ENCODE measurements at regions not wholly inside any gene's neighbourhood (a gene's known extent, or its start where the extent isn't known, plus 50 kb on each side); places are given as distances from the start of the nearest gene placed in this dataset.

DNA sequence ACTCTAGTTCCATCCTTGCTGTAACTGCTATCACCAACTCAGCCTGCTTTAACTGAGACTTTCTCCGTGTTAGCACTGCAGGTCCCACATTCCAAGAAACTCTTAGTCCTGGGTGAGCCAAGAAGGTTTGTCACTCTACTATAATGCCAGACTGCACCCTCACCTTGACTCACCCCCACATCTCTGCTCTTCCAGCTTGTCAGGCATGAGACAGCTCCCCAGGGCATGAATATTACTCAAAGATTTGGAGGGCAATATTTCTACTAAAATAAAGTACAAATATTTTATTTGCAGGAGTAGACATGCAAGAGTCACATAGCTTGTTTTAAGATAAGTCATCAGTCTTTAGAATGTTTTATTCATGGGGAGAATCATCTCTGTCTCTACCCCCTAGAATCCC, 110.2 kb downstream of the MATN1 start:
- no peak for FAIRE-seq
- TF ChIP-seq TAF1 (IDR thresholded peaks at IDR 0.05; ENCODE audit: low read depth, low read length) (no peak), POLR2A (IDR thresholded peaks at IDR 0.05; ENCODE audit: low read depth, low read length) (no peak), SPI1 (IDR thresholded peaks at IDR 0.05; ENCODE audit: low read depth, low read length) (no peak), POLR2AphosphoS5 (IDR thresholded peaks at IDR 0.05; ENCODE audit: low read depth, low read length) (no peak), PAX5 (IDR thresholded peaks at IDR 0.05; ENCODE audit: insufficient read depth, low read length, severe bottlenecking) (no peak), POU2F2 (IDR thresholded peaks at IDR 0.05; ENCODE audit: low read depth, low read length) (no peak)
- DNase-seq (ENCODE audit: insufficient read length, low spot score), result no peak

DNA sequence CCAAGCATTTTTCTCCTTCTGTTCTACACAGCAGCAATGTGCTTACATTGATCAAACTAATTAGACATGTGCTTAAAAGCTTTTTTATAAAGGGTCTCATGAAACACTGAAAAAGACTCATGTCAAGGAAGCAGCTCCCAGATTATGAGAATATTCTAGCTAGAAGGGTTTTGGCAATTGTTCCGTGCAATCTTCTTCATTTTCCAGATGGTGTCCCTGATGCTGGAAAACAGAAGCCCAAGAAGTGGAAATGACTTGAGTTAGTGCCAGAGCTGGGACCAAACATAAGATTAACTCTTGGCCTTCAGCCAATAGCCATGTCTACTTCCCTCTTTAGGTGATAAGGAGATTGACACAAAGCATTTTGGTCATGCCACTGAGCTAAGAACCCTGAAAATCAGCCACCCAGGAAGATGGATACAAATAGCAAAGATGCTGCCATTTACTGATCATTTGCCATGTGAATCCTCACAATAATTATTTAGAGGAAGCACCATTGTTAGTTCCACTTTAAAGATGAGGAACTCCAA, 110.8 kb downstream of the MATN1 start:
- no peak for DNase-seq (ENCODE audit: insufficient read length, low spot score)
- no peak for FAIRE-seq
- TF ChIP-seq POU2F2 (IDR thresholded peaks at IDR 0.05; ENCODE audit: low read depth, low read length) (no peak), SPI1 (IDR thresholded peaks at IDR 0.05; ENCODE audit: low read depth, low read length) (no peak), POLR2AphosphoS5 (IDR thresholded peaks at IDR 0.05; ENCODE audit: low read depth, low read length) (no peak), TAF1 (IDR thresholded peaks at IDR 0.05; ENCODE audit: low read depth, low read length) (no peak), PAX5 (IDR thresholded peaks at IDR 0.05; ENCODE audit: insufficient read depth, low read length, severe bottlenecking) (no peak), POLR2A (IDR thresholded peaks at IDR 0.05; ENCODE audit: low read depth, low read length) (no peak)

- TF ChIP-seq POU2F2 (IDR thresholded peaks at IDR 0.05; ENCODE audit: low read depth, low read length), result no peak
- FAIRE-seq (no peak), DNase-seq (ENCODE audit: insufficient read length, low spot score) (no peak)
Observed at GRCh38 chr1:30611741-30612309, 111.6 kb downstream of the MATN1 start.

GRCh38 chr1:30610917-30611316, 112.5 kb downstream of the MATN1 start:
- no peak for FAIRE-seq
- no peak for TF ChIP-seq PAX5 (IDR thresholded peaks at IDR 0.05; ENCODE audit: insufficient read depth, low read length, severe bottlenecking)
- TF ChIP-seq TAF1 (IDR thresholded peaks at IDR 0.05; ENCODE audit: low read depth, low read length), result no peak
- TF ChIP-seq POLR2A (IDR thresholded peaks at IDR 0.05; ENCODE audit: low read depth, low read length), result no peak
- no peak for TF ChIP-seq POLR2AphosphoS5 (IDR thresholded peaks at IDR 0.05; ENCODE audit: low read depth, low read length)
- no peak for TF ChIP-seq SPI1 (IDR thresholded peaks at IDR 0.05; ENCODE audit: low read depth, low read length)
- no peak for TF ChIP-seq POU2F2 (IDR thresholded peaks at IDR 0.05; ENCODE audit: low read depth, low read length)
- DNase-seq (ENCODE audit: insufficient read length, low spot score), result no peak

DNA sequence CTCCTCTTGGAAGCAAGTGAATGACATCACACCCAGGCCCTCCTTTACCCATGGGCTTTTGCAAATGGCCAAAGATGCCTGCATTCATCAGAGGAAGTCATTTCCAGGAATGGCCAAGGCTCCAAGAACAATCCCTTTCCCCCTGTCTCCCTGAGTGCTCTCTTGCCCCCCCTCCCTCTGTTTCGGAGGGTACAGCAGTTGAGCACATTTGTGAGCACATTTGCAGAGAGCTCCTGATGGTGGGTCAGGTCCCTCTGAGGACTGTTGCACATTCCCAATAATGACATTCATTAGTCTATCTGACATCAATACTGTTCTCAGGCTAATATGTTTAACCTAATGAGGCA, 113.4 kb downstream of the MATN1 start:
- DNase-seq (ENCODE audit: insufficient read length, low spot score), result no peak
- no peak for FAIRE-seq
- TF ChIP-seq SPI1 (IDR thresholded peaks at IDR 0.05; ENCODE audit: low read depth, low read length), result no peak
- TF ChIP-seq TAF1 (IDR thresholded peaks at IDR 0.05; ENCODE audit: low read depth, low read length), result no peak
- TF ChIP-seq POU2F2 (IDR thresholded peaks at IDR 0.05; ENCODE audit: low read depth, low read length), result no peak
- TF ChIP-seq PAX5 (IDR thresholded peaks at IDR 0.05; ENCODE audit: insufficient read depth, low read length, severe bottlenecking), result no peak
- TF ChIP-seq POLR2AphosphoS5 (IDR thresholded peaks at IDR 0.05; ENCODE audit: low read depth, low read length), result no peak
- no peak for TF ChIP-seq POLR2A (IDR thresholded peaks at IDR 0.05; ENCODE audit: low read depth, low read length)

DNA sequence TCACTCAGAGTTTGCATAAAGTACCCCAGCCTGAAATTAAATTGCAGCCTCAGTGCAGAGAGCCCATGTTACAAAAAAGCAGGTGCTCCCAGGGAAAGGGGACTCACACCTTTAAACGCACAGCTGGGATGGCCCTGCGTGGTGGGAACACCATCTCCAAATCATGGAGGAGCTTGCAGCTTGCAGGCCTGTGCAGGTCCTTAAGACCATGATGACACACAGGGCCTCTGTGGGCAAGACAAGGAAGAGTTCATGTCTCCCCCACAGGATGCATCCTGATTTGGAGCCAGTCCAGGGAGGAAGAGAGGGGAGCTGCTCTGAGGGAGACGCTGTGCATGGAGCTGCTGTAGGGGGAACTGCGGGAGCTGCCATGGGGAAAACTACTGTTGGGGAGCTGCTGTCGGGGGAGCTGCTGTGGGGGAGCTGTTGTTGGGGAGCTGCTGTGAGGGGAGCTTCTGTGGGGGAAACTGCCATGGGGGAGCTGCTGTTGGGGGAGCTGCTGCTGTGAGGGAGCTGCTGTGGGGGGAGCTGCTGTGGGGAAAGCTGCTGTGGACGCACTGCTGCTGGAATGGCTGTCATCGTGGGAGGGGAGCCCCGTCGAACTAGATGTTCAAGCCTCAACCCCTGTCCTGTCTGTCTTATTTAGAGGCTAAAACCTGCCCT, 113.9 kb downstream of the MATN1 start:
- TF ChIP-seq SPI1 (IDR thresholded peaks at IDR 0.05; ENCODE audit: low read depth, low read length) (no peak), POLR2A (IDR thresholded peaks at IDR 0.05; ENCODE audit: low read depth, low read length) (no peak), POLR2AphosphoS5 (IDR thresholded peaks at IDR 0.05; ENCODE audit: low read depth, low read length) (no peak), TAF1 (IDR thresholded peaks at IDR 0.05; ENCODE audit: low read depth, low read length) (no peak), PAX5 (IDR thresholded peaks at IDR 0.05; ENCODE audit: insufficient read depth, low read length, severe bottlenecking) (no peak), POU2F2 (IDR thresholded peaks at IDR 0.05; ENCODE audit: low read depth, low read length) (no peak)
- no peak for DNase-seq (ENCODE audit: insufficient read length, low spot score)
- no peak for FAIRE-seq

GRCh38 chr1:30607723-30608122, 115.7 kb downstream of the MATN1 start:
- no peak for TF ChIP-seq PAX5 (IDR thresholded peaks at IDR 0.05; ENCODE audit: insufficient read depth, low read length, severe bottlenecking)
- TF ChIP-seq TAF1 (IDR thresholded peaks at IDR 0.05; ENCODE audit: low read depth, low read length), result no peak
- TF ChIP-seq POLR2AphosphoS5 (IDR thresholded peaks at IDR 0.05; ENCODE audit: low read depth, low read length), result no peak
- no peak for TF ChIP-seq POU2F2 (IDR thresholded peaks at IDR 0.05; ENCODE audit: low read depth, low read length)
- no peak for TF ChIP-seq POLR2A (IDR thresholded peaks at IDR 0.05; ENCODE audit: low read depth, low read length)
- TF ChIP-seq SPI1 (IDR thresholded peaks at IDR 0.05; ENCODE audit: low read depth, low read length), result no peak
- DNase-seq (ENCODE audit: insufficient read length, low spot score) (no peak), FAIRE-seq (no peak)

- FAIRE-seq, result no peak
- no peak for DNase-seq (ENCODE audit: insufficient read length, low spot score)
- TF ChIP-seq SPI1 (IDR thresholded peaks at IDR 0.05; ENCODE audit: low read depth, low read length) (no peak), POU2F2 (IDR thresholded peaks at IDR 0.05; ENCODE audit: low read depth, low read length) (no peak), POLR2AphosphoS5 (IDR thresholded peaks at IDR 0.05; ENCODE audit: low read depth, low read length) (no peak), PAX5 (IDR thresholded peaks at IDR 0.05; ENCODE audit: insufficient read depth, low read length, severe bottlenecking) (no peak), POLR2A (IDR thresholded peaks at IDR 0.05; ENCODE audit: low read depth, low read length) (no peak), TAF1 (IDR thresholded peaks at IDR 0.05; ENCODE audit: low read depth, low read length) (no peak)
Observed at GRCh38 chr1:30606166-30606565, 117.2 kb downstream of the MATN1 start.

DNA sequence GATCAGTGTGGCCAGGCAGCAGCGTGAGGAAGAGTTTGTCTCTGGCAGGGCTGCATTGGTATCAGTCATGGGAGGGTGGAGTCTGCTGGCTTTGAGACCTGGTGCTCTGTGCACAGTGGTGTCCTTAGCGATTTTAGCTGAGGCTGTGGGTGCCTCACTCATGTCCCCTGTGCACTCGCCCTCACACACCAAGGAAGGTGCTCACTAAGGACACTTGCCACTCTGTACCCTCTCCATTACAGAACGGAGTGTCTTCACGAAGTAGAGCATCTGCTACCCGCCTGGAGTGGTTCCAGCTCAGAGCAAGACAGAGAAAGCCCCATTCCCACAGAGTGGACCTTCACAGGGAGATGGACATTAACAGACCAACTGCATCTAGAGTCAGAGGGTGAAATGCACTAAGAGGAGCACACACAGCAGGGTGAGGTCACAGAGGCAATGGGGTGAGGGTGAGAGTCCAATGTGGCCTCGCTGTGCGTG, 117.9 kb downstream of the MATN1 start:
- no peak for DNase-seq (ENCODE audit: insufficient read length, low spot score)
- TF ChIP-seq PAX5 (IDR thresholded peaks at IDR 0.05; ENCODE audit: insufficient read depth, low read length, severe bottlenecking) (no peak), POLR2A (IDR thresholded peaks at IDR 0.05; ENCODE audit: low read depth, low read length) (no peak), SPI1 (IDR thresholded peaks at IDR 0.05; ENCODE audit: low read depth, low read length) (no peak), POLR2AphosphoS5 (IDR thresholded peaks at IDR 0.05; ENCODE audit: low read depth, low read length) (no peak), TAF1 (IDR thresholded peaks at IDR 0.05; ENCODE audit: low read depth, low read length) (no peak), POU2F2 (IDR thresholded peaks at IDR 0.05; ENCODE audit: low read depth, low read length) (no peak)
- FAIRE-seq, result no peak
